ENCODE measurements at regions not wholly inside any gene's neighbourhood (a gene's known extent, or its start where the extent isn't known, plus 50 kb on each side); places are given as distances from the start of the nearest gene placed in this dataset.
A peak's percentile ranks its signal among the peaks of the same experiment; 100 is the strongest.

DNA sequence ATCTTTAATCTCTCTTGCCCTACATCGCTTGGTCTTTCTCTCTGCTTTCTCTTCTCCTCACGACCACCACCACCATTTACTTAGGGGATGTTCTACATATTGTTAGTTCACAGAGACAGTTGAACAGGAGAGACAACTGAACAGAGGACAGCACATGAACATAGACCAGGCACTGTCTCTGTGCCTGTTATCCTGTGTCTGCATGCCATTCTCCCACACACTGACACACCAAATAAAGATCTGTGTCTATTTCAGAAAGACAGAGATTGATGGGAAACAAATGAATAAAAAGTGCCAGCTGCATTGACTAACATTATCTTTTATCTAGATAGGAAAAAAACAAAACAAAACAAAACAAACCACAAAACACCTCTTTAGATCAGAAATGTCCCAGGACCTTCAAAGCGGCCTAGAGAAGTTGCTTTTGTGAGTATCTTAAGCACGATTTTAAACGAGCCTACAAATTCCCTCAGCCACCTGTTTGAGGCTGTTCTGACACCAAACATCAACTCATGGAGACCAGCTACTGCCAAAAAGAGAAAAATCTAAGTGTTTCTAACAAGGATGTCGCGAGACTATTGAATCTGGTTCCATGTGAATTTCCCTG is 77.6 kb upstream of the PARP11 start:
- no peak for DNase-seq

GRCh38 chr12:3947781-3948180 is 74.6 kb upstream of the PARP11 start:
- DNase-seq: no peak

GRCh38 chr12:3945671-3946070 is 72.5 kb upstream of the PARP11 start:
- no peak for DNase-seq

- no peak for DNase-seq
Measured at GRCh38 chr12:3944620-3945019, 71.4 kb upstream of the PARP11 start.

GRCh38 chr12:3938042-3938544 is 64.9 kb upstream of the PARP11 start:
- DNase-seq: no peak

- DNase-seq: no peak
Measured at GRCh38 chr12:3935078-3935477, 61.9 kb upstream of the PARP11 start.

DNA sequence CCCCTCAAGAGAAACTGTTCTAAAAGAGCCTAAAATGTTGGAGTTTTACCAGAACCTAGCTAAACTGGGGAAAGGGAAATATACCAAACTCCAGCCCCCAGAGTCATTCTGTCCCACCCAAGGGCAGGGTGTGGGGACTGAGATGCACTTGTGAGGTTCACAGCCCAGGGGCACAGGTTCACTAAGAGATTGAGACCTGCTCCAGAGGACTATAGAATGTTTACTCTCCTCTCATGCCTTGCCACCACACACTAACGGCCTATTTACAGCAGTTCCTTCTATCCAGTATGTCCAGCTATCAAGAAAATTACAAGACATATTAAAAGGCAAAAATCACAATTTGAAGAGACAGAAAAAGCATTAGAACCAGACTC is 60.6 kb upstream of the PARP11 start:
- DNase-seq: no peak

- no peak for DNase-seq
Measured at GRCh38 chr12:3933074-3933818, 60.0 kb upstream of the PARP11 start.

DNA sequence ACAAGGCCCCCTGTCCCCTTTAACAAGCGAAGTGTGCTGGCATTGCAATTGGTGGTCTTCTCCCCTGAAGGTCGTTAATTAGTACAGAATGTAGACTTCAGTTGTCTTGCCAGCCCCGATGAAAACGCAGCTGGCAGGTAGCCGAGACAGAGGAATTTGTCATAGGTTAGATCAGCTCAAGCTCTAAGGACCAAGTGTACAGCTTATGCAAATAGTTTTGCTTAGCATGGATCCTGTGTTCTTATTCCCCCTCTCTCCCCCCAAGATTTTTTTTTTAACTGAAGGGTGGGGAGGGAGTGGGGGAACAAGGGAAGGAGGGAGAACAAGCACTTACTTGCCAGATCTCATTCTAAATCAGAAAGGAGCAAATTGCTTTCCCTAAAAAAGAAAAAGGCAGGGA is 58.6 kb upstream of the PARP11 start:
- DNase-seq: no peak

DNA sequence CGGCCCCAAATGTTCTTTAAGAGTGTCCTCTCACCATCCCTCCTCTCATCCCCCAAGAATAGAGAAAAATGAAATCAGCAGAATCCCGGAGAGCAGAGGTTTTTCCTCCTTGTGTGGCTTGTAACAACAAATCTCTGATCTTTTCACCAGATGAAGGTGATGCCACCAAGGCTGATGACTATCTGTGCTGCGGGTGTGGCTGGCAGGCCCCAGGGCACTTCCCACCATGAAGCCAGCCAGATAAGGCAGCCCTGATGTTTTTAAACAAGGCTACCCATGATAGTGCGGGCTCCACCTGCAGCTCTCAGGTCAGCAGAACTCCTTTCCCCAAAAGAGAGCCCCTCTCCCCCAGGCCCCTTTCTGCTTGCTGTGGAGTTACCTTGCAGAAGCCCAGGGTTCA is 58.0 kb upstream of the PARP11 start:
- no peak for DNase-seq

- no peak for DNase-seq
Measured at GRCh38 chr12:3929875-3930615, 56.8 kb upstream of the PARP11 start.

DNA sequence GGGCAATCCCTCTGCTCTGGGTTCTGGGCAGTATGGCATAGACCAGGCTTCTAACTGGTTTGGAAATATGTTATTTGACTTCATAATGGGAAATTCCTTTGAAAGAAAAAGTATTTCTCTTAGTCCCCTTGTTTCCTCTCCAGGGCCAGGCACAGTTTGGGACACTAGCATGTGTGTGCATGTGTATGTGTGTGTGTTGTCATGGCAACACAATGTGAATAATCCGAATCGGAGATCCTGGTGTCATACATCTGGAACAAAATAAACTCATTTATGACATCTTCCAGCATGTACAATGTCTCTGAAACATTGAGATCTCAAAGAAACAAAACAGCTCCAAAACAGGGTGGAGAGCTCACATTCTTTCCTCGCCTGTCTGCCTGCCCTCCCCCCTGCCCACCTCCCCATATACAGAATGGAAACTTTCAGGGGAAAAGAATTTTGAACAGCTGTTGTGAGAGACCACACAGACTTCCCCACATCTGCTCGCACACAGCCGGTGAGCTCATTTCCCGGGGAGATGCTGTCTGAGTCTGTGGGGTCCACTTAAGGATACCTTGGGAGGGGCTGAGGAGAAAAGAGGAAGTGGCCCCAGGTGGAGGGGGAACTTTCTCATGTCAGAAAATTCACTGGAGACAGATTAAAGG is 55.5 kb upstream of the PARP11 start:
- peak; percentile 52 to 53 for DNase-seq

GRCh38 chr12:3925621-3926020 is 52.4 kb upstream of the PARP11 start:
- no peak for DNase-seq

- DNase-seq: no peak
Measured at GRCh38 chr12:3924761-3925160, 51.6 kb upstream of the PARP11 start.

GRCh38 chr12:3923021-3923420 is 49.8 kb upstream of the PARP11 start:
- no peak for DNase-seq

All from Kasumi-1 (cell line).